Muscle of back (tissue), 3 donors: ENCODE measurements at regions not wholly inside any gene's neighbourhood (a gene's known extent, or its start where the extent isn't known, plus 50 kb on each side); places are given as distances from the start of the nearest gene placed in this dataset.
"Not testable (repeated sequence)": the region's sequence is repeated elsewhere in the genome, so short reads cannot be mapped to it uniquely, and the experiment has no call there.

ENCODE experiments used
- DNase-seq, 3 donors: peaks; one replicate each; pipeline versions ENCODE4 v3.0.0 to v3.0.0-alpha.2; 2013

- DNase-seq = peak; percentile 25 to 48 (median 31)
Measured at GRCh38 chr2:212777020-212777491, 238.5 kb upstream of the ERBB4 start.

DNA sequence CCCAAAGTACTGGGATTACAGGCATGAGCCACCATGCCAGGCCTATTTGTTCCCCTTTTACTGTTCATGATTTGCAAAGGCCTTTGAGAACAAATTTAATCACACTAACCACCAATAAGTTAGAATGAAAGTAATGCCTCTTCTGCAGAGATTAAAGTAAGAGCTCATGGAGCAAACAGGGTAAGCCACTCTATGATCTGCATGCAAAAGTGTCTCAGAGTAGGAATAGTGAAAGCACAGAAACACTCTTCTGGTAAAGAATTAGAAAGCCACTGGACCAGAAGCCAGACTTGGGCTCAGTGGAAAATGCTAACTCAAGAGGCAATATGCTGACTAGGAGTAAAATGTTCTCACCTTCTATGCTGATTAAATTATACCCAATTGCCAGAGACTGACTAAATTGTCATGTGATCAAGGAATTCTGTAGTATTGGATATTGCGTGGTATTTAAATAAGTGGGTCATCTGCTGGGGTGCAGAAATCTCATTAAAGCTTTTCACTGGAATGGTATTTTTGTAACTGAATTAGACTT, 235.3 kb upstream of the ERBB4 start:
- no peak for DNase-seq

DNA sequence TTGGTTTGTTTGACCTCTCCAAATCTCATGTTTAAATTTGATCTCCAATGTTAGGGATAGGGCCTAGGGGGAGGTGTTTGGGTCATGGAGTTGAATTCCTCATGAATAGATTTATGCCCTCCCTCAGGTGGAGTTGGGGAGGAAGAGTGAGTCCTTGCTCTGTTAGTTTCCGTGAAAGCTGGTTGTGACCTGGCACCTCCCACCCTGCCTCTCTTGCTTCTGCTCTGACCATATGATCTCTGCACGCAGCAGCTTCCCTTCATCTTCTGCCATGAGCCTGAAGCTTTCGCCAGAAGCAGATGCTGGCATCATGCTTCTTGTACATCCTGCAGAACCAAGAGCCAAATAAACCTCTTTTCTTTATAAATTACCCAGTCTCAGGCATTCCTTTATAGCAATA, 231.6 kb upstream of the ERBB4 start:
- DNase-seq = no peak

GRCh38 chr2:212766921-212767320, 228.3 kb upstream of the ERBB4 start:
- DNase-seq = no peak

GRCh38 chr2:212752730-212753351, 214.2 kb upstream of the ERBB4 start:
- DNase-seq = no peak

DNA sequence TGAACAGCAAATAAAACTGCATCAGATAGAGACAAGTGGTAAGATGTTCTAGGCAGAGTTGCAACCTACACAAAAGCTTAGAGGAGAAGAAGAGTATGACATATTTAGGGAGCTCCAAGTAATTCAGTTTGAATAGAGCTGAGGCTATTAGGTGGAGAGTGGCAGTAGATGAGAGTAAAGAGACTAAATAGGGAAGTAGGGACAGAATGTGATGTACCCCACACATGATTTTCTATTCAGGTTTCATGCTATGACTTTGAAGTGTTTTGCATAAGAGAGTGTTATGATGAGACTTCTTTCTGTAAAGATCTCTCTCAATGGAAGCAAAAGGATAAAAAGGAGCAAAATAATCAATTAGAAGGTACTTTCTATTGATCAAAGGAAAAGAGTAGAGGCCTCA, 206.8 kb upstream of the ERBB4 start:
- no peak for DNase-seq

DNA sequence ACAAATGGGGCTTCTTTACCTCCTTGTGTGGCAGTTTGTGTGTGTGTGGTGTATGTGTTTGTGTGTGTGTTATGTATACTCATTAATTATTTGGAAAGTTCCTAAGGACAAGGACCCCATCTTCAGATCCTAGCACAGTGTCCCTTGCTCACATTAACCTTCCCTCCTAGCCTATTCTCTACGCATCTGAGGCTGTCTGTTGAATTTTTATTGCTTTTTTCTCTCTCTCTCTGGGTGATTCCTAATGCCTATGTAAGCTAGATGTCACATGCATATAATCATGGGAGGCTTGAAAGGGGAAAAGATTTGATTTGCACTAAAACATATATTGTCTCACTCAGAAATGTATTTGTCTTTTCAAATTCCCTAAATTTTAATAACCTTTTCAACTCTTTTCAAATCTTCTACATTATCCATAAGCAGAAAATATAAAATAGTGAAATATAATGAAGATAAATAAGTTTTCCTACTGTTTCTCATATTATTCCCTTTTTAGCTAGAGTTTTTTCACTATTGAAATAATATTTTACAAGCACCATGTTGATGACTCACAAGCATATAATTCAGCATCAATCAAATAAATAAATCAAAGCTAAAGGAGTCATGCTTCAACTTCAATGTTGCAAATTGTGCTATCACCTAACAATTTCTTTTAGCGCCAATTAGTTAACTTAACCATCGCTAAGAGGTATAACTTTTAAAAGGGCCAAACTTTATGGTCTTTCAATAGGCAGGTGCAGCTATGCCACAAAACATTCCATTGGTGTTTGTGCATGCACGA, 199.0 kb upstream of the ERBB4 start:
- DNase-seq = no peak

- DNase-seq = no peak
Measured at GRCh38 chr2:212736385-212736726, 197.8 kb upstream of the ERBB4 start.

DNA sequence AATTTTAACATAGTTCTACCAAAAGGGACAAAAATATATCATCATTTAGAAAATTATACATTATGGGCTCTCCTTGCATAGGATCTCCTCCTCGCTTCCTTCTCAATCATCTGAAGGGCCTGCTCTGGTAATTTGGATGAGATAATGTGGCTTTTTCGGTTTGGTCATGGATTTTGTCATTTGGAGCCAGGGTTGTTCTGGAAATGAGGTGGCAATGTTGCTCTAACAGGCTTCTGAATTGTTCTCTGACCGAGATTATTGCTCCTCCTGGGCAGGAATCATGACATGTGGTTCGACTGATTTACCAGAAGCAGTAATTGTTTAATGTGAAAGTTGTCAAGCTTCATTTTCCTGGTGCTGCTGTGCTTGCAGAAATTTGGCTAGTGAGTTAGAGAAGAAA, 194.7 kb upstream of the ERBB4 start:
- no peak for DNase-seq

GRCh38 chr2:212732860-212733259, 194.3 kb upstream of the ERBB4 start:
- no peak for DNase-seq

DNA sequence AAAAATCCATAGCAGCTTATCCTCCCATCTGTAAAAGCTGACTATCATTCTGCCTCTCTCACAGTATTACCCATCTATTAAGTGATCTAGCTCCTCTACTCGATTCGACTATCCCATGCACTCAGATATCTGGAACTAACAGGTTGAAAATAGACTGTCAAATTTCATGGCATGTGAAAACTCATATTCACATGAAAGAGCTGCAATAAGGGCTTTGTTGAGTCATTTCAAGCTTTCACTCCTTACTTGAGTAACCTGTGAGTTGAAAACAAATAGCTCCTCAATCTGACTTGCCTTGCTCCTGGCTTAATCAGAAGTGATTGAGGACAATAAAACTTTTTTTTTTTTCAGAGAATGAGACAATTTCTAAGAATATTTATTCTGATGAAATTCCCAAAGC, 192.4 kb upstream of the ERBB4 start:
- no peak for DNase-seq

GRCh38 chr2:212728717-212729116, 190.1 kb upstream of the ERBB4 start:
- no peak for DNase-seq

- DNase-seq = no peak
Measured at GRCh38 chr2:212727751-212728150, 189.1 kb upstream of the ERBB4 start.

- DNase-seq = no peak
Measured at GRCh38 chr2:212726403-212726802, 187.8 kb upstream of the ERBB4 start.

GRCh38 chr2:212725180-212725579, 186.6 kb upstream of the ERBB4 start:
- no peak for DNase-seq

- no peak for DNase-seq
Measured at GRCh38 chr2:212723226-212723625, 184.6 kb upstream of the ERBB4 start.

DNA sequence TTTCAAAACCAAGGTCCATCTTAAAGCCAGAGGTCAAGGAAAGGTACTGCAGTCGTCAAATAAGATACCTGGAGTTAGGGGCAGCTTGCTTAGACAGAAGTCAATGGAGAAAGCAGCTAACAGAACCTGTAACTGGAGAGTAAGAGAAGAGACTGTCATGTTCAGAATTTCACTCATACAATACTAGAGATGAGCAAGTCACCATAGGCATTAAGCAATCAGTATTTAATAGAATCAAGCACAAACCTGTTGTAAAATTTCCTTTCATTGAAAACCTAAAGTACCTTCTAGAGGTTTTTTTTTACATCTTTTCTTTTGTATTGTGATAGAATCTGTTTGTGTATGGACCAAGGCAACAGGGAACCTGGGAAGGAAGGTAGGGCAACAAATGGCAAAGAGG, 183.4 kb upstream of the ERBB4 start:
- no peak for DNase-seq

DNA sequence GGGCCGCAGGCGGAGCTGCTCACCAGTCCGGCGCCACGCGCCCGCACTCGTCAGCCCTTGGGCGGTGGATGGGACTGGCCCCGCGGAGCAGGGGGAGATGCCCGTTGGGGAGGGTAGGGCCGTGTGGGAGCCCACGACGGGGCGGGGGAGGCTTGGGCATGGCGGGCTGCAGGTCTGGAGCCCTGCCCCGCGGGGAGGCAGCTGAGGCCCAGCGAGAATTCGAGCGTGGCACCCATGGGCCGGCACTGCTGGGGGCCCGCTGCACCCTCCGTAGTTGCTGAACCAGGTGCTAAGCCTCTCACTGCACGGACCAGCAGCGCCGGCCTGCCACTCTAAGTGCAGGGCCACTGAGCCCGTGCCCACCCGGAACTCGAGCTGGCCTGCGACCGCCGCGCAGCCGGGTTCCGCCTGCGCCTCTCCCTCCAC, 182.4 kb upstream of the ERBB4 start:
- no peak for DNase-seq

DNA sequence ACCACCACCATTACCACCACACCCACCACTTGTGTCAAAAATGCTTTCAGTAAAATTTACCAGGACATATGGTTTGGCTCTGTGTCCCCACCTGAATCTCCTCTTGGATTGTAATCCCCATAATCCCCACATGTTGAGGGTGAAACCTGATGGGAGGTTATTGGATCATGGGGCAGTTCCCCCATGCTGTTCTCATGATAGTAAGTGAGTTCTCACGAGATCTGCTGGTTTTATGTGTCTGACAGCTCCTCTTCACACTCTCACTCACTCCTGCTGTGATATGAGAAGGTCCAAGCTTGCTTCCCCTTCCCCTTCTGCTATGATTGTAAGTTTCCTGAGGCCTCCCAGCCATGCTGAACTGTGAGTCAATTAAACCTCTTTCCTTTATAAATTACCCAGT, 176.8 kb upstream of the ERBB4 start:
- DNase-seq = not testable (repeated sequence)

DNA sequence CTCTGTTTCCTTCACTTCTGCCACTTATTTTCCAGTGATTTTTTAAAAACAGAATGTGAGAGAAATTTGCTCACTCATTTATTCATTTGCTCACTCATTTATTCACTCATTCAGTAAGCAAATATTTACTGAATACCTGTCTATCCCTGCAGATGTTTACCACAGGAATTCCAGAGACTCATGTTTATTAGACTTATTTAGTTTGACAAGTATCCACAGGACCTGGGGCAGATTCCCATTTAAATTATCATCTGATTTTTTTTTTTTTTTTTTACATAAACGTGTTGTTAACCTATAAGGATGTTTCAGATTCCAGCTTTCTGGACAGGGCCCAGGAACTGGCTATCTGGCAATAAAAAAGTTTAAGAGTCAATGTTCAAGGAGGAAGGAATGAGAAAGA, 175.1 kb upstream of the ERBB4 start:
- DNase-seq = no peak

- no peak for DNase-seq
Measured at GRCh38 chr2:212712991-212713390, 174.4 kb upstream of the ERBB4 start.

DNA sequence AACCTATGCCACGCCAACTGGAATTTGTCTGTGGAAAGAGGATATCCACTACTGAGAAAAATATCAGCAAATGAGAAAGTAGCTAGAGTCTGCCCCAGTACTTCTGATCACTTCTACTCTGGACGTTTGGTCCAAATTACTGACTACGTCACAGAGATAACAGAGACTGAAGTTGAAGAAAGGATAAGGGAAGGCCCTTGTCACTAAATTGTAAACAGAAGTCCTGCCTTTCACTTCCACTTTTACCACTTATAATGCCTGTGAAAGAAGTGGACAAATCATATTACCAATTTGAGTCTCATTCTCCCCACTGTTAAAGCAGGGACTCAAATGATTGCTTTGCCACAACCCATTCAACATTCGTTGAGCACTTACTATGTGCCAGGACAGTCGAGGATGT, 173.9 kb upstream of the ERBB4 start:
- no peak for DNase-seq

- DNase-seq = peak in 1 of 3 donors; percentile 10
Measured at GRCh38 chr2:212711856-212712255, 173.3 kb upstream of the ERBB4 start.
